ENCODE measurements at regions not wholly inside any gene's neighbourhood (a gene's known extent, or its start where the extent isn't known, plus 50 kb on each side); places are given as distances from the start of the nearest gene placed in this dataset.
"Not testable (repeated sequence)": the region's sequence is repeated elsewhere in the genome, so short reads cannot be mapped to it uniquely, and the experiment has no call there.

DNA sequence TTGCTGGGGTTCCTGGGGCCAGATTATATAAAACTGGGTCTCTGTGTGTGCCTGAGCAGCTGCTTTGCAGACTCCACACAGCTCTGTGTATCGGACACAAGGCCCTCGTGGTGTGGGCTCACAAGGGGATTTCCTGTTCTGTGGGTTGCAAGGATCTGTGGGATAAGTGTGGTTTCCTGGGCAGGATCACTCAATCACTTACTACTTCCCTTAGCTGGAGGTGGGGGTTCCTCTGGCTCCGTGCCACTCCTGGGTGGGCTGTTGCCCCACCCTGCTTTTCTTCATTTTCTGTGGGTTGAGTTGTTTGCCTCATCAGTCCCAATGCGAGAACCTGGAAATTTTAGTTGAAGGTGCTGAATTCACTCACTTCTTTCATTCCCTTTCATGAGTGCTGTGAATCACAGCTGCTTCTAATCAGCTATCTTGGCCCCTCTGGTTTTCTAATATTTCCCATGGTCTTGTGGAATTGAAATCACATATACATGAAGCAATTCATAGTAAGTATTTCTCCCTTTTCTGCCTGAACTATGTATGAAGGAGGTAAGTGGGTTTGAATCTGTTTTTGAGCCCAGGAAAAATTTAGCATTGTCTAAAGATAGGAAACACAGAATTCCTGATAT lies 196.3 kb downstream of the DCDC2C start:
- no peak for DNase-seq

DNA sequence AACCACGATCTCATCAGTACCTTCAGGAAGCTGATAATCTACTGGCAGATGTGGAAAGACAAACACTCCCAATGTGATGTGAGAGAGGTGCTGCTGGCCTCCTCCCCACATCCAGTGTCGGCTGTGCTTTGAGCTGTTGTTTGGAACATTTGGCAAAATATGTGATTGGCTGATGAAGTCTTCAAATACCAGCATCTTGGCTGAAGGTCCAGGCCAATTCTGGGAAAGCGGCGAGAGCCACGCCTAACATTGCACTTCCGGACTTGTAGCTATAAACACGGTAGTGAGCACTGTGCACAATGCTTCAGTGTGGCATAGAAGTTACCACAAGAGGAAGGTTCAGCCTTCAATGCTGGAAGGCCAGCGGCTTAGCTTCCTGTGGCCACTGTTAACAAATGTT lies 198.8 kb downstream of the DCDC2C start:
- no peak for DNase-seq

- no peak for DNase-seq
Observed at GRCh38 chr2:3904061-3904460, 200.7 kb downstream of the DCDC2C start.

- DNase-seq = not testable (repeated sequence)
Observed at GRCh38 chr2:3908498-3908897, 205.1 kb downstream of the DCDC2C start.

GRCh38 chr2:3911882-3912455 lies 208.6 kb downstream of the DCDC2C start:
- DNase-seq = no peak

- DNase-seq = peak; percentile 15
Observed at GRCh38 chr2:3913166-3913565, 209.8 kb downstream of the DCDC2C start.

DNA sequence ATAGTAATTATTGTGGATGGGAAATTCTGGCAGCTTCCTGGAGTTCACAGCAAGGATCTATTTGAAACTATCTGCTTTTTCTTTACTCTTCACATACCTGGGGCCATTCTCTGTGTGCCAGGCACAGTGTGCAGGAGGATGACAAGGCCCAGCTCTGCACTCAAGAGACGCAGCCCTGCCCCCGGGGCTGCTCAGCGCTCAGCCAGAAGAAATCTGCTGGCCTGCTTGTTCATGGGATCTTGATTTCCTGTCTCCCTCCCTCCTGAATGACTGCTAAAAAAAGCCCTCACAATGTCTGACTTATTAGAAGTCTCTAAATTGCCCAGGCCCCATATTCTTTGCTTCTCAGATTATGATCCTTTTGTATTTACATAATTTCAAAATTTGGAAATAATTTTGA lies 210.9 kb downstream of the DCDC2C start:
- no peak for DNase-seq

DNA sequence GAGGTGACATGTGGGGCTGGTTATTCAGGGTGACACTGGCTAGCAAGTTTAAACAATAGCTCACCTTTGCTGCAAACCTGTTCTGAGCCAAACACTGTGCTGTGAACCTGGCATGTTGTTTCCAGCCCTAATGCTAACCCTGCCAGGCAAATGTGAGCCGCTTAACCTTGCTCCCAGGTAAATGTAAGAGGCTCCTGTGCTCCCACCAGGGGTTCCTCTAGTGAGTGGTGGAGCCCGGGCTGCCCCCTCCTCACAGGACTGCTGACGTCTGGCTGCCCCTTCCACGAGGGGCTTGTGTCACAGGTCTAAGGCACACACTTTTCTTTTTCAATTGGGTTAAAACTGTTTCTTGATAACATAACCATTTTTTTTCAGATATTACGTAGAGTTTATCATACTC lies 223.7 kb downstream of the DCDC2C start:
- no peak for DNase-seq

DNA sequence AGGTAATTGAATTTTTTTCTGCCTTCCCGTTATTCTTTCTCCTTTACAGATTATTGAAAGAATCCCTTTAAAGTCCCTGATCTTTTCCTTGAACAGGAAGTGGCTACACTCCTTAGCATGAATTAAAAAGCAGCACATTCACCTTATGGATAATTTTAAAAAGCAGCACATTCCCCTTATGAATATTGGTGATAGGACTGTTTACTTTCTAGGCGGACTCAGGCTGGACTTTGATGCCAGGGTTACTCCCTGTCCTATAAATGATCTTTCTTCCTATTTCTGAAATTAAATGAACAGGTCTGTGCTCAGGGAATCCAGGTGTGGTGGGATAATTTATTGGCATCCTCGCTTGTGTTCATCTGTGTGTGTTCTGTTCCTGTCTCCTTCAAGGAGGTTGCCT lies 226.0 kb downstream of the DCDC2C start:
- DNase-seq = no peak

DNA sequence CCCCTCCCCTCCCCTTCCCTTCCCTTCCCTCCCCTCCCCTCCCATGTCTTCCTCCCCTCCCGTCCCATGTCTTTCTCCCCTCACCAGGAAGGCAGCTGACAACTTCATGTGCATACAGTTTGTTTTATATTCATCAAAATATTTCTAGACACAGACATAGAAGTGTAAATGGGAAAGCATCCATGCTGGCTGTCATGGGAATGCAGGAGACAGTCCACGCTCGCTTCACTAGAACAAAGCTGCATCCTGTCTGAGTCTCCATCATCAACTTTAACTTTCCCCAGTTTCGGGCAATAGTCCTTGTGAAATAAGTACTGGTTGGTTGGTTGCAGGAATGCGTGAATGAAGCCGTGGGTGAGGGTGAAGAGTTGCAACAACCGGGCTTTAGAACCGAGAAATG lies 226.9 kb downstream of the DCDC2C start:
- DNase-seq = no peak

- peak; percentile 13 for DNase-seq
Observed at GRCh38 chr2:3940661-3941060, 237.3 kb downstream of the DCDC2C start.

DNA sequence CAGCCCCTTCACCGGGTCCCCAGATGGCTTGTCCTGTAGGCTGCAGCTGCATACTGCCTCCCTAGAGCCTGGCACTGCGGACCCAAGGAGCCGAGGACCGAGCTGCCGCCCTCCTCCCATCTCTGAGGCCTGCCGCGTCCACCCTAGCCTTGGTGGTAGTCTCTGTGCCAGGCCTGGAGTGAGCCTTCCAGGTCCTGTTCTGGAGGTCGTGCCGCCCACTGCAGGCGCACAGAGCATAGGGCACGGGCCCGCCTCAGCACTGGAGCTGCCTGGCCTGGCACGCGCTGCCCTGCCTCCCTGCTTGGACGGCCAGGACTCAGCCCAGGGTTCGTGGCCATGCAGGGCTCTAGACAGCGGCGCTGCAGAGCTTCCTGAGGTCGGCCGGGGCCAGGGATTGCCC lies 239.5 kb downstream of the DCDC2C start:
- DNase-seq = no peak

DNA sequence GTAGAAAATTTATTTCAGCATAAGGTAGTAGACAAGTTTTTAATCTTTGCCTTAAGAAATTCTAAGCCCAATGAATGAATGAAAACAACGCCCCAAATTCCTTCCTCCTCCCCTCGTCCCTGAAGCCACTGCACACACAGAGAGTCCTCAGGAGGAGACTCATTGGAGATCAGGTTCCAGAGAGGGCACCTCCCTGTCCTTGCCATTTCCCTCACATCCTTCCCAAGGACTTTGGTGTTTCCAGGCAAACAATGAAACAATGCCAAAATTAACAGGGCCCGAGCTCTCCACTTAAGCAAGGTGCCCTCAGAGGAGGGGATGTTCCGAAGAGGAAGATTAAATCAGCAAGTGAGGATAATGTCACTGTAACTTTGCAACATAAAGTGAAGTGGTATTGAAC lies 240.7 kb downstream of the DCDC2C start:
- no peak for DNase-seq

DNA sequence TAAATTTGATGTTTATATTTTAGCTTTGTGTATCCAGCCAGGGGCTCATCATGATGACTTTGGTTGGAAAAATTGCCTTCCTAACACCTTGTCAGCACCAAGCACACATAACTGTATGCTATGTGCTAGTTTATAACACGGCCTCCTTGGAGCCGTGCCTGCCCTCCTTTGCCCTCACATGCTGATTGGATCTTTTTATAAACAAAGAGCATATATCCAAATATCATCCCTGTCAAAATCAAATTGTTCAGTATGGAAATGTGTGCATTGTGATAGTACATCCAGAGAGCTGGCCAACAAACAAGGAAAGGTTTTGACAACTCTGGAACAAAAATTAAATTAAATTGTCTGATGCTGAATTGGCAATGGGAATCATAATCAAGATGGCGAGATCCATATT lies 241.5 kb downstream of the DCDC2C start:
- no peak for DNase-seq

DNA sequence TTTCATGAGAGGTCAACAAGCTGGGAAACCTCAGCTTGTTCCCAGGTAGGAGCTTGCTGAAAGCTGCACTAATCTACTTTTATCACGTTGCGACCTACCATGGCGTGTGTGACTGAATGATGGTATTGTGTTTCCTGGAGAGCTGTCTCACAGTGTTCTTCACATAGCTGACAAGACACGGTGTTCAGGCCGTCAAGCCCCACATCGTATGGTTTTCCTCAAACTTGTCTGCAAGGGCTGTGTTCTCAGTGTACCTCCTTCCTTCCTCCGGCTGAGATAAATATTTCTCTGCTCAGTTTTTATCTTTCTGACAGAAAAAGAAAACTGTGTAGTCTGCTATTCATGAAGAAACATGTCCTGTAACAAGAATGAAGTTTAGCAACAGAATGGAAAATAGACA lies 244.8 kb downstream of the DCDC2C start:
- peak; percentile 27 for DNase-seq

DNA sequence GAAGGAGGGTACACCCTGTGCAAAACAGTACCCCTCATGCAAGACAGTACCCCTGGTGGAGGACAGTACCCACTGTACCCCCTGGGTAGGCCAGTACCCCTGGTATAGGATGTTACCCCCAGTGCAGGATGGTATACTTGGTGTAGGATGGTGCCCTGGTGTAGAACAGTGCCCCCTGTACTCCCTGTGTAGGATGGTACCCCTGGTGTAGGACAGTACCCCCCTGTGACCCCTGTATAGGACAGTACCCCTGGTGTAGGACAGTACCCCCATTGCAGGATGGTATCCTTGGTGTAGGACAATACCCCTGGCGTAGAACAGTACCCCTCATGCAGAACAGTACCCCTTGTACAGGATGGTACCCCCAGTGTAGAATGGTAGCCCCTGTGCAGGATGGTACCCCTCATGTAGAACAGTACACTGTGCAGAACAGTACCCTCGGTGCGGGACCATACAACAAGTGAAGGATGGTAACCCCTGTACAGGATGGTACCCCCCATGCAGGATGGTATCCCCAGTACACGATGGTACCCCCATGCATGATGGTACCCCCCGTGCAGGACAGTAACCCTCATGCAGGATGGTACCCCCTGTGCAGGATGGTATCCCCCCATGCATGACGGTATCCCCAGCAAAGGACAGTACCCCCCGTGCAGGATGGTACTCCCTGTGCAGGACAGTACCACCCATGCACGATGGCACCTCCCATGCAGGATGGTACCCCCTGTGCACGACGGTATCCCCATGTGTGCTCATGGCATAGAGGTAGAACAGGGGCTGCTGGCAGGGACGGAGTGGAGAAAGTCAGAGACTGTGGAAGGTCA lies 248.0 kb downstream of the DCDC2C start:
- no peak for DNase-seq

GRCh38 chr2:3952866-3953516 lies 249.6 kb downstream of the DCDC2C start:
- DNase-seq = peak; percentile 60

DNA sequence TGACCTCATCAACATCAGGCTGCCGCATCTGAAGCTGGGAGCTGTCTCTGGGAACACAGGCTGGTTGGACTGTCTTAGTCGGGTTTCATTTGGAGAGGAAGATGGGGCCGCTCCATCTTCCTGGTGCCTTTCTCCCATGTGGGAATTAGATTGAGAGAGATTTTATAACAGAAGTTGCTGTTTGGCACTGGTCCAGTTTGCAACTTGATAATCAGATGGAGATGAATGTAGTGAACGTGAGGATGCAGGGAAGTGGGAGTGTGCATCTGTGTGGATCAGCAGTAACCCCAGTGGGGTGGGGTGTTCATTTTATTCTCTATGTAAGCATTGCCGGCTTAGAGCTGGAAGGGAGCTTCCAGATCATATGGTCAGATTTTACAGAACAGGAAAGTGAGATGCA lies 250.9 kb downstream of the DCDC2C start:
- DNase-seq = peak; percentile 46

DNA sequence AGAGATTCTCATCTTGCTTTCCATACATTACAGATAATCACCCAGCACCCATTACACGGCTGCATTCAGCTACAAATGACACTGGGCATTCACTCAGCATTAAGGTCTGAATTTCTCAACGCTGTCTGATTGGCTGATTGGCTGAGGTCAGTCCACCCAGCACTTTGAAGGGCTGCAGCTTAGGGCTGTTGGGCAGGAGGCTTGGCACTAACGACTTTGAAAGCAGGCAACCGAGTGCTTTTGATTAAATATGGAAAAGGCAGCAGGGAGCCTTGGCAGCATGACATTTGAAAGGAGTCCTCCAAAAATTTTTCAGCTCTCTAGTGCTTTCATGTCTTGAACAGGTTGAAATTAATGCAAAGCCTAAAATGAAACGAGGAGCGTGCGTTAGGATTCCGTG lies 253.0 kb downstream of the DCDC2C start:
- no peak for DNase-seq

- DNase-seq = no peak
Observed at GRCh38 chr2:3956892-3957291, 253.5 kb downstream of the DCDC2C start.

- DNase-seq = no peak
Observed at GRCh38 chr2:3958465-3958864, 255.1 kb downstream of the DCDC2C start.

DNA sequence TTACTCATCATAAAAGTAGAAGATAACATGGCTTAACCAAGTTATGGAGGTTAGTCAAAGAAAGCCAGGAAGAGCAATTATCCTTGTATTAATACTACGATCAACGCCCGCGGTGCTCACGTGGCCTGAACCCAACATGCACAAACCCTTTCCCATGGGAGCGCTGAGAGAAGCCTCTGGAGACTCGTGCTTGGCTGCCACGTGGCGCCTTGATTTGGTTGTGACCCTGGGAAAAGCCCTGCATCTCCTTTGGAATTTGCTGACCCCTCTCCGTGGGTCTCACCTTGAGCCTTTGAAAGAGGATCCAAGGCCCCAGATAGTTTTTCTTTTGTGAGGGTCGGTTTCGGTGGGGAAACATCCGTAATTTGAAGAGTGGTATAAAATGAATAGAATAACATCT lies 255.6 kb downstream of the DCDC2C start:
- no peak for DNase-seq

- DNase-seq = peak; percentile 75
Observed at GRCh38 chr2:3959372-3959771, 256.0 kb downstream of the DCDC2C start.

Measured in tongue (tissue), 1 donor.